ENCODE measurements at regions not wholly inside any gene's neighbourhood (a gene's known extent, or its start where the extent isn't known, plus 50 kb on each side); places are given as distances from the start of the nearest gene placed in this dataset.

DNA sequence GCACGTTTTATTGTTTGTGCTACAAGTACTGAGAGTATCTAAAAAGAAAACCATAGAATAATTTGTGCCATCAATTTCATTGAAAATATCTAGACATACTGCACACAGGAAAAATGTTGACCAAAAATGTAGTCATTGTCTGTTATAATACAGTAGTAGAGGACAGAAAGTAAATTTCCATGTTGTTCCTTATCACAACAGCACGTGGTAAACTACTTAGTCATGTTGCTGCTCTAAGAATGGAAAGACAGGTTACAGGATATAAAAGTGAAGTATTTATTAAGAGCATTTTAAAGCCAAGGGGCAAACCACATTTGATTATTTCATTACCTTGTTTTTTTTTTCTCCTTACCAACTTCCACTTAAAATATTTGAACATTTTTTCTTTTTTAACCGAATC lies 89.0 kb upstream of the CEP85L start:
- Histone ChIP-seq H3K27me3 (no peaks in the 10 kb centered on the region), H4K20me1 (ENCODE audit: insufficient read depth, poor library complexity, severe bottlenecking) (no peaks in the 10 kb centered on the region), H3K27ac (no peak overlapping the region), H3K4me1 (ENCODE audit: insufficient read depth) (no peaks in the 10 kb centered on the region), H3K79me2 (no peaks in the 10 kb centered on the region), H3K9me3 (ENCODE audit: low read depth) (no peaks in the 10 kb centered on the region), H3K4me2 (no peak overlapping the region), H2AFZ (no peak overlapping the region), H3K4me3 (no peak overlapping the region), H3K36me3 (replicated peaks; ENCODE audit: insufficient read depth, low read depth) (no peaks in the 10 kb centered on the region), H3K9me2 (replicated peaks; ENCODE audit: insufficient read depth) (no peaks in the 10 kb centered on the region)
- no peak for DNase-seq (ENCODE audit: low spot score)
- TF ChIP-seq EZH2phosphoT487 (IDR thresholded peaks at IDR 0.05; ENCODE audit: low read depth, severe bottlenecking, unreplicated experiment) = no peak
- TF ChIP-seq, protein P1, sequence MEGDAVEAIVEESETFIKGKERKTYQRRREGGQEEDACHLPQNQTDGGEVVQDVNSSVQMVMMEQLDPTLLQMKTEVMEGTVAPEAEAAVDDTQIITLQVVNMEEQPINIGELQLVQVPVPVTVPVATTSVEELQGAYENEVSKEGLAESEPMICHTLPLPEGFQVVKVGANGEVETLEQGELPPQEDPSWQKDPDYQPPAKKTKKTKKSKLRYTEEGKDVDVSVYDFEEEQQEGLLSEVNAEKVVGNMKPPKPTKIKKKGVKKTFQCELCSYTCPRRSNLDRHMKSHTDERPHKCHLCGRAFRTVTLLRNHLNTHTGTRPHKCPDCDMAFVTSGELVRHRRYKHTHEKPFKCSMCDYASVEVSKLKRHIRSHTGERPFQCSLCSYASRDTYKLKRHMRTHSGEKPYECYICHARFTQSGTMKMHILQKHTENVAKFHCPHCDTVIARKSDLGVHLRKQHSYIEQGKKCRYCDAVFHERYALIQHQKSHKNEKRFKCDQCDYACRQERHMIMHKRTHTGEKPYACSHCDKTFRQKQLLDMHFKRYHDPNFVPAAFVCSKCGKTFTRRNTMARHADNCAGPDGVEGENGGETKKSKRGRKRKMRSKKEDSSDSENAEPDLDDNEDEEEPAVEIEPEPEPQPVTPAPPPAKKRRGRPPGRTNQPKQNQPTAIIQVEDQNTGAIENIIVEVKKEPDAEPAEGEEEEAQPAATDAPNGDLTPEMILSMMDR (IDR thresholded peaks at IDR 0.05; ENCODE audit: poor library complexity) = no peak
- 66% methylated on average over 3 of the region's 3 CpGs for WGBS (ENCODE audit: low lambda C conversion rate, missing lambda C conversion rate)

DNA sequence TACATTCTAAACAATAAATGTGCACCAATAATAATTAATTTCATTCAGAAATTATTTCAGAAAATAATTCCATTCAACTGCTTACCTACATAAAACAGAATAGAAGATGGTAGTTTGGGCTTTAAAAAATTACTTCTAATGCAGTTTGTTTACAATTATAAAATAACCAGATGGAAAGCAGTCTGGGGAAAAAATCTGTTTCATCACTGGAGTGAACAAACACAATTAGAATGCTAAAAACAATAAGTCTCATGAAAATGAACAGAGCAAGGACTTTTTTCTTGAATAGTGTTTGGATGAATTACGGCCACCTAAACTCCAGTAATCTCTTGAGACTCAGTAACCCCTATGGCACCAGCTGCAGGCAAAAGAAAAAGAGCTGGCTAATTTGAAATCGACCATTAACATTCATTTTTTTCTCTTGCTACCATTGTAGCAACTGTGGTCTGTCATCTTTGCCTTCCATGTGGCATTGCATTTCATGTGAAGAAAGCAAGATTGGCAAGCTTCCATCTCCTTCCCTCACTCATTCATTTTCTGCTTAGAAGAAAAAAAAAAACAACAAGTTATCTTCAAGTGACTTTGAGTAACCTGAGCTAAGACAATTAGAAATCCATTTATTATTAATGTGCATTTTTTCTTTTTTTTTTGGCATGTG lies 88.4 kb upstream of the CEP85L start:
- DNase-seq (ENCODE audit: low spot score) = no peak
- no peak overlapping the region for H2AFZ ChIP-seq
- WGBS (ENCODE audit: low lambda C conversion rate, missing lambda C conversion rate) = 67% methylated on average over 2 of the region's 2 CpGs
- H3K9me2 ChIP-seq (replicated peaks; ENCODE audit: insufficient read depth) = no peaks in the 10 kb centered on the region
- H3K27me3 ChIP-seq = no peaks in the 10 kb centered on the region
- H3K79me2 ChIP-seq = no peaks in the 10 kb centered on the region
- H3K4me3 ChIP-seq = no peak overlapping the region
- H3K27ac ChIP-seq = no peak overlapping the region
- no peaks in the 10 kb centered on the region for H3K36me3 ChIP-seq (replicated peaks; ENCODE audit: insufficient read depth, low read depth)
- no peak overlapping the region for H3K4me2 ChIP-seq
- TF ChIP-seq EZH2 (IDR thresholded peaks at IDR 0.05; ENCODE audit: borderline replicate concordance) = no peak
- TF ChIP-seq, protein P1 (IDR thresholded peaks at IDR 0.05; ENCODE audit: poor library complexity) = no peak
- no peak for TF ChIP-seq EZH2phosphoT487 (IDR thresholded peaks at IDR 0.05; ENCODE audit: low read depth, severe bottlenecking, unreplicated experiment)
- H3K9me3 ChIP-seq (ENCODE audit: low read depth) = no peaks in the 10 kb centered on the region
- H3K4me1 ChIP-seq (ENCODE audit: insufficient read depth) = no peaks in the 10 kb centered on the region
- no peaks in the 10 kb centered on the region for H4K20me1 ChIP-seq (ENCODE audit: insufficient read depth, poor library complexity, severe bottlenecking)

DNA sequence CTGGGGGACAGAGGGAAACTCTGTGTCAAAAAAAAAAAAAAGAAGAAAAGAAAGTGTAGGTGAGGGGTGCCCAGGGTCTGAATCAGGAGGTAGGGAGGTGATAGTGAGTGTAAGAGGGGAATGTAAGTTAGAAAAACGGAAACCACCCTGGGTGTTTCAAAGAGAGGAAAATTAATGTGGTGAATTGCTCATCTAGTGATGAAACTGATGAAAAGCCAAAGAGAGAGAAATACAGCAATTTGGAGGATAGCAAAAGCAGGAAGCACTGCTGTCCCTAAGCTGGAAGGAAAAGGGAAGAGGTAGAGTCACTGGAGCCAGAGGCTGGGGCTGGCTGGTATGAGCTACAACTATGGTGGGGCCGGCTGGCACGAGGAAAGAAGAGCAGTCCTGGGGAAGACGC lies 85.0 kb upstream of the CEP85L start:
- 94% methylated on average over 4 of the region's 4 CpGs for WGBS (ENCODE audit: low lambda C conversion rate, missing lambda C conversion rate)
- H4K20me1 ChIP-seq (ENCODE audit: insufficient read depth, poor library complexity, severe bottlenecking) = no peaks in the 10 kb centered on the region
- no peaks in the 10 kb centered on the region for H3K4me1 ChIP-seq (ENCODE audit: insufficient read depth)
- TF ChIP-seq EZH2phosphoT487 (IDR thresholded peaks at IDR 0.05; ENCODE audit: low read depth, severe bottlenecking, unreplicated experiment) = no peak
- no peak for TF ChIP-seq EZH2 (IDR thresholded peaks at IDR 0.05; ENCODE audit: borderline replicate concordance)
- TF ChIP-seq, protein P1 (IDR thresholded peaks at IDR 0.05; ENCODE audit: poor library complexity) = no peak
- no peaks in the 10 kb centered on the region for H3K9me2 ChIP-seq (replicated peaks; ENCODE audit: insufficient read depth)
- DNase-seq (ENCODE audit: low spot score) = no peak
- H3K36me3 ChIP-seq (replicated peaks; ENCODE audit: insufficient read depth, low read depth) = no peaks in the 10 kb centered on the region
- no peak overlapping the region for H3K27ac ChIP-seq
- H2AFZ ChIP-seq = no peak overlapping the region
- H3K4me2 ChIP-seq = no peak overlapping the region
- no peaks in the 10 kb centered on the region for H3K9me3 ChIP-seq (ENCODE audit: low read depth)
- H3K4me3 ChIP-seq = no peak overlapping the region
- H3K27me3 ChIP-seq = no peaks in the 10 kb centered on the region
- H3K79me2 ChIP-seq = no peaks in the 10 kb centered on the region

Data from hepatocyte (in vitro differentiated cells).